PFSK-1 (cell line): ENCODE measurements at regions not wholly inside any gene's neighbourhood (a gene's known extent, or its start where the extent isn't known, plus 50 kb on each side); places are given as distances from the start of the nearest gene placed in this dataset.

Experiments used
- FOXP2 ChIP-seq: optimal IDR thresholded peaks from 2 replicates; pipeline ENCODE3; 2011; ENCODE audit warnings: borderline replicate concordance, control low read depth, inconsistent platforms; ENCODE audit not compliant: insufficient read depth; ENCODE audit errors: extremely low read length, extremely low read depth
- POLR2AphosphoS5 ChIP-seq: IDR thresholded peaks from 2 replicates; pipeline ENCODE4 v1.6.1; 2012; ENCODE audit warnings: low read depth, mild to moderate bottlenecking, control low read depth, low read length, moderate library complexity
- SIN3A ChIP-seq: IDR thresholded peaks from 2 replicates; pipeline ENCODE4 v1.6.1; 2012; ENCODE audit warnings: mild to moderate bottlenecking, low read length, moderate library complexity, borderline replicate concordance; ENCODE audit not compliant: insufficient read depth
- TAF1 ChIP-seq: IDR thresholded peaks from 2 replicates; pipeline ENCODE4 v1.6.1; 2012; ENCODE audit warnings: low read length, control low read depth, borderline replicate concordance; ENCODE audit not compliant: insufficient read depth
- TF ChIP-seq, protein P1 (sequence below), 2 experiments: IDR thresholded peaks; 2 replicates each; pipeline versions ENCODE4 v1.6.1 to v1.8.0; 2011 to 2012; ENCODE audit warnings: low read depth in 2 of 2, low read length in 2 of 2, control low read depth in 1 of 2, inconsistent platforms in 1 of 2, mild to moderate bottlenecking in 1 of 2, moderate library complexity in 1 of 2; ENCODE audit not compliant: insufficient read depth in 1 of 2

DNA sequence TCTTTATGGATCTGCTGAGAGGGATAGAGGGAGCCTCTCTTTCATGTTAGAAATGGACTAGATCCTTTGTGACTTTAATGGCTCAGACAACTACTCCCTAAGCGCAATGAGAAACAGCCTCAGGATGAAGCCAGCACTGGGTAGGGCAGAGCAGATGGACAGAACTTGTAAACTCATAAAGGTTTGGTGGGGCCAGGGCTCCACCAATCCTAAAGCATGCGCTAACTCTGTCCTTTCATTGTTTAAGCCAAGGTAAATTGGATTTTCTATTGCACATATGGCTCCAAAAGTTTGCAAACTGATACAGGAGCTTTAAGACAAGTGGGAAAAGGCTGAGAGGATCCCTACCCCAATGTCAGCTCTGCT, 178.1 kb upstream of the MEOX2 start:
- TF ChIP-seq TAF1: no peak
- TF ChIP-seq, protein P1, sequence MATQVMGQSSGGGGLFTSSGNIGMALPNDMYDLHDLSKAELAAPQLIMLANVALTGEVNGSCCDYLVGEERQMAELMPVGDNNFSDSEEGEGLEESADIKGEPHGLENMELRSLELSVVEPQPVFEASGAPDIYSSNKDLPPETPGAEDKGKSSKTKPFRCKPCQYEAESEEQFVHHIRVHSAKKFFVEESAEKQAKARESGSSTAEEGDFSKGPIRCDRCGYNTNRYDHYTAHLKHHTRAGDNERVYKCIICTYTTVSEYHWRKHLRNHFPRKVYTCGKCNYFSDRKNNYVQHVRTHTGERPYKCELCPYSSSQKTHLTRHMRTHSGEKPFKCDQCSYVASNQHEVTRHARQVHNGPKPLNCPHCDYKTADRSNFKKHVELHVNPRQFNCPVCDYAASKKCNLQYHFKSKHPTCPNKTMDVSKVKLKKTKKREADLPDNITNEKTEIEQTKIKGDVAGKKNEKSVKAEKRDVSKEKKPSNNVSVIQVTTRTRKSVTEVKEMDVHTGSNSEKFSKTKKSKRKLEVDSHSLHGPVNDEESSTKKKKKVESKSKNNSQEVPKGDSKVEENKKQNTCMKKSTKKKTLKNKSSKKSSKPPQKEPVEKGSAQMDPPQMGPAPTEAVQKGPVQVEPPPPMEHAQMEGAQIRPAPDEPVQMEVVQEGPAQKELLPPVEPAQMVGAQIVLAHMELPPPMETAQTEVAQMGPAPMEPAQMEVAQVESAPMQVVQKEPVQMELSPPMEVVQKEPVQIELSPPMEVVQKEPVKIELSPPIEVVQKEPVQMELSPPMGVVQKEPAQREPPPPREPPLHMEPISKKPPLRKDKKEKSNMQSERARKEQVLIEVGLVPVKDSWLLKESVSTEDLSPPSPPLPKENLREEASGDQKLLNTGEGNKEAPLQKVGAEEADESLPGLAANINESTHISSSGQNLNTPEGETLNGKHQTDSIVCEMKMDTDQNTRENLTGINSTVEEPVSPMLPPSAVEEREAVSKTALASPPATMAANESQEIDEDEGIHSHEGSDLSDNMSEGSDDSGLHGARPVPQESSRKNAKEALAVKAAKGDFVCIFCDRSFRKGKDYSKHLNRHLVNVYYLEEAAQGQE (IDR thresholded peaks at IDR 0.05; ENCODE audit: insufficient read depth in 1 of 2, low read depth in 2 of 2, low read length in 2 of 2): no peak
- TF ChIP-seq SIN3A: no peak
- TF ChIP-seq FOXP2: no peak
- TF ChIP-seq POLR2AphosphoS5: no peak

DNA sequence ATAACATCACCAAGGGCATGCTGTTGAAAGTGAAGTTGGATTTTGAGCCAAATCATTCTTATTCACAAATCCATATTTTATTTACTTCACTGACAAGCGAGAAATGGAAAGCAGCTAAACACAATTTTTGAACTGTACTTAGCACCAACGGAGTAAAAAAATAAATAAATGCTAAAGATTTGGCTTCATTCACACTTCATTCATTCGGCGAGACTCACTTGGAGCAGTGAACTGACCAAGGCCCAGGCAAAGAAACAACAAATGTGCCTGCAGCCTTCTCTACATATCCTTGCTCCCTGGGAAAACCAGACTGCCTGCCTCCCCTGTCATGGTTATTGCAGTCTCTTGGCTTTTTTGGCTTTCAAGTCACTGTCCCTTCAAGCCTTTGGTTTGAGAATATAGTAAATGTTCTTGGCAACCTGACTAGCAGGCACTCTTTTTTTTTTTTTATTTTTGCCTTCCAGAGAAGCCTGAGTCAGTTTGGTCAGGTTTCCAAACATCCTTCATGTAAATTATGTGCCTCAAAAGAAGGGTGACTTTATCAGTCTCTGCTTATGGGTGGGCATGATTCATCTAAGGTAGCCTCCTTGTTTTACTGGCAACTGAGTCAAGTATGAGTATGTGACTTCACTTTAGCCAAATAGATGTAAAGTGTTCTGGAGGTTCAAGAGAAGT, 177.6 kb upstream of the MEOX2 start:
- TF ChIP-seq SIN3A: no peak
- TF ChIP-seq POLR2AphosphoS5: no peak
- TF ChIP-seq FOXP2: no peak
- no peak for TF ChIP-seq TAF1
- TF ChIP-seq, protein P1 (IDR thresholded peaks at IDR 0.05; ENCODE audit: insufficient read depth in 1 of 2, low read depth in 2 of 2, low read length in 2 of 2): no peak

DNA sequence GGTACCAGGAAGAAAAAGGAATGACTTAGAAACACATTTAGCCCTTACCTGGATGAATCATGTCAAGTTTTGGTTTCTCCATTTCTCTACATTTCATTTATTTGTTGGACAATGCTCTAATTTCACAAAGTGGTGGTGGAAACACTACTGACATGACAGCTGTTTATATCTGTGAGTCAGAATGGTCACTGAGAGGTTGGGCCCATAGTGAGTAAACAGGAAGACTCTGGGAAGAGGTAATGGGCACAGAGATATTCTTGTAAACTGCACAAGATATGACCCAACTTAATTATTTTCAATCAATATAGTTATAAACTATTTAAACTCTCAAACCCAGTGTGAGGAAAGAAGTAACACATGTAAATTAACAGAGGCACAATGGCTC, 176.3 kb upstream of the MEOX2 start:
- no peak for TF ChIP-seq FOXP2
- TF ChIP-seq TAF1: no peak
- no peak for TF ChIP-seq SIN3A

DNA sequence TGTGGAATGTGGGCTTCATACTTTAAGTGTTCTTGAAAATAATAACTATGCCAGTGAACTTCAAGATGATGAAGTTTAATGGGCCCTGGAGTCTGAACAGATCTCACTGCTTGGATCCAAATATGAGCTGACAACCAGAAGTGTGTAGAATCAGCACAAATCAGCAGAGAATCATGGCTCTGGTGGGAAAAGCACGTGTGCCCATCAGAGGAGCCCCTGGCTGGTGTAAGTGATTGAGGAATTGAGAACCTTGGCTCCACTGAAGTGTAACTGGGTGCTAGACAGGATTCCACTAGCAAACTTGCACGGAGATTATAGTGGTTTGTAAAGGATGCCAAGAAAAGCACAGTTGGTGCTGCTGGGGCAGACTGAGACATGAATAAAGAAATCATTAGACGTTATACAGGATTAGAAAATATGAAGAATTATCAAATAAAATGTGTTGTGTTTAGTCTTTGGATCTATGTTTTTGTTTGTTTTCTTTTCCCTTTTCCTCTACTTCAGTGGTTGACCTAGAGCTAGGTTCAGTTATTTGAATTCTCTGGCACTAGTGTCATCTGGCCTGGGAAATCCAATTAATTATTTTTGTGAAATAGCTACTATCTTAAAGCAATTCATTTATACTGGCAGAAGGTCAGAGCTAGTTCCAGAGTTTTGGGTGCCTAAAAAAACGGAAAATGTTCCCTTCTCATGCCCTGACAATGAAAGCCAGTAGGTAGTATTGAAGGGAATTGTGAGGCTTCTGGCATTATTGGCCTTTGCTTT, 175.7 kb upstream of the MEOX2 start:
- TF ChIP-seq TAF1 (no peak), SIN3A (no peak), POLR2AphosphoS5 (no peak), FOXP2 (no peak)
- TF ChIP-seq, protein P1 (IDR thresholded peaks at IDR 0.05; ENCODE audit: insufficient read depth in 1 of 2, low read depth in 2 of 2, low read length in 2 of 2): no peak

DNA sequence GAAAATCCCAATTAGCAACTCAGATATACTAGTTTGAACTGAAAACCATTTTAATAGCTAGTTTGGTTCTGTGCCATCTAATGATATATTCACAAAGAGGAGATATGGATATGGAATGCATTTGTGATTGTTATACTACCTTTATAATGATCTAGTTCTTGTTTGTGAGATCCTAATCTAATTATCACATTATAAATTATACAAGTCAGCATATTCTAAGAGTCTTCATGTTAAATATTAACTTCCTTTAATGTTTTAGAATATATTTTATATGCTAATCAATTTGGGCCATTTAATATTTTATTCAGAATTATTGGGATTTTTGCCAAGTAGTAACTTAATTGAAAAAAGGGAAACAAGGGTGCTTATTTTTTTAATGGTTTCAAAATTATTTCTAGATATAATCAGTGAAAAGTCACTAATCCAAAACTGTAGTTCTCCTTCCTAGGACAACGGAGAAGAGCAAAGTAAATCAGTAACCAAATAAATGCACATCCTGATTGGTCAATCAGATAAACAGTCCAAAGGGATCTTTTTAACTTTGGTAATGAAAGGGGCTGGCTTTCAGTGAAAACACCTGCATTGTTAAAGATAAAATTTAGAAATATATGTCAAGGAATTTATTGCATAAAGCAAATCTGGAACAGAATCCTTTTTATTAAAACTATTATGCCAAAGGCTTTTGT, 173.9 kb upstream of the MEOX2 start:
- TF ChIP-seq POLR2AphosphoS5 (no peak), SIN3A (no peak), FOXP2 (no peak), TAF1 (no peak)
- TF ChIP-seq, protein P1 (IDR thresholded peaks at IDR 0.05; ENCODE audit: insufficient read depth in 1 of 2, low read depth in 2 of 2, low read length in 2 of 2): no peak
